ENCODE measurements at regions not wholly inside any gene's neighbourhood (a gene's known extent, or its start where the extent isn't known, plus 50 kb on each side); places are given as distances from the start of the nearest gene placed in this dataset.

- no peak for ATAC-seq (ENCODE audit: low FRiP score)
- no peak for DNase-seq (ENCODE audit: low spot score)
These were observed 213.6 kb upstream of the DPP6 start for GRCh38 chr7:153838591-153838990.

GRCh38 chr7:153840861-153841260, 211.3 kb upstream of the DPP6 start:
- DNase-seq (ENCODE audit: low spot score) (no peak), ATAC-seq (ENCODE audit: low FRiP score) (no peak)
- TF ChIP-seq CTCF (IDR thresholded peaks at IDR 0.05), result no peak

More at GRCh38 chr7:153838591-153838990, 213.6 kb upstream of the DPP6 start:
- TF ChIP-seq CTCF (IDR thresholded peaks at IDR 0.05), result no peak

GRCh38 chr7:153847828-153848227, 204.4 kb upstream of the DPP6 start:
- no peak for TF ChIP-seq CTCF (IDR thresholded peaks at IDR 0.05)
- no peak for ATAC-seq (ENCODE audit: low FRiP score)
- no peak for DNase-seq (ENCODE audit: low spot score)

- TF ChIP-seq CTCF (IDR thresholded peaks at IDR 0.05), result no peak
- DNase-seq (ENCODE audit: low spot score), result no peak
- ATAC-seq (ENCODE audit: low FRiP score), result no peak
These were observed 199.9 kb upstream of the DPP6 start for GRCh38 chr7:153852261-153852660.

GRCh38 chr7:153858355-153858754, 193.8 kb upstream of the DPP6 start:
- TF ChIP-seq CTCF (IDR thresholded peaks at IDR 0.05), result no peak
- DNase-seq (ENCODE audit: low spot score) (no peak), ATAC-seq (ENCODE audit: low FRiP score) (no peak)

GRCh38 chr7:153859239-153859638, 193.0 kb upstream of the DPP6 start:
- TF ChIP-seq CTCF (IDR thresholded peaks at IDR 0.05), result no peak
- DNase-seq (ENCODE audit: low spot score), result no peak
- no peak for ATAC-seq (ENCODE audit: low FRiP score)

GRCh38 chr7:153886506-153887441, 165.4 kb upstream of the DPP6 start:
- DNase-seq (ENCODE audit: low spot score) (no peak), ATAC-seq (ENCODE audit: low FRiP score) (no peak)
- no peak for TF ChIP-seq CTCF (IDR thresholded peaks at IDR 0.05)

Measured in omental fat pad (tissue), 3 donors.